Osteoblast (primary cell): ENCODE measurements at regions not wholly inside any gene's neighbourhood (a gene's known extent, or its start where the extent isn't known, plus 50 kb on each side); places are given as distances from the start of the nearest gene placed in this dataset.

Source experiments
- DNase-seq: peaks from one replicate; pipeline ENCODE4 v3.0.0; 2011; ENCODE audit warnings: low spot score, mixed read lengths; ENCODE audit not compliant: insufficient read length; ENCODE audit errors: missing footprints
- H2AFZ ChIP-seq: 2 replicates; pipeline ENCODE4 v1.6.0; 2011; ENCODE audit warnings: mild to moderate bottlenecking, low read length
- H3K27ac ChIP-seq: 2 replicates; pipeline ENCODE4 v1.5.1; 2011; ENCODE audit warnings: mild to moderate bottlenecking, low read depth, low read length, moderate library complexity
- H3K27me3 ChIP-seq: 2 replicates; pipeline ENCODE4 v1.6.0; 2012; ENCODE audit warnings: mild to moderate bottlenecking, control low read depth, inconsistent platforms, low read length, moderate library complexity; ENCODE audit not compliant: insufficient read depth
- H3K36me3 ChIP-seq: 2 replicates; pipeline ENCODE4 v1.5.1; 2011; ENCODE audit warnings: mild to moderate bottlenecking, low read length, control low read depth, moderate library complexity; ENCODE audit not compliant: insufficient read depth
- H3K4me1 ChIP-seq: 2 replicates; pipeline ENCODE4 v1.5.1; 2011; ENCODE audit warnings: mild to moderate bottlenecking, low read length, control low read depth, moderate library complexity; ENCODE audit not compliant: insufficient read depth
- H3K4me2 ChIP-seq: 2 replicates; pipeline ENCODE4 v1.6.0; 2011; ENCODE audit warnings: mild to moderate bottlenecking, low read length; ENCODE audit not compliant: insufficient read depth
- H3K4me3 ChIP-seq: fragments of 200-600 bp; sonication (generic); 3 replicates; pipeline ENCODE4 v1.5.1; 2012; ENCODE audit warnings: mild to moderate bottlenecking, low read length, inconsistent platforms; ENCODE audit not compliant: insufficient read depth
- H3K79me2 ChIP-seq: 2 replicates; pipeline ENCODE4 v1.6.0; 2012; ENCODE audit warnings: mild to moderate bottlenecking, low read length, control low read depth, inconsistent platforms; ENCODE audit not compliant: insufficient read depth
- H3K9me3 ChIP-seq: 2 replicates; pipeline ENCODE4 v1.5.1; 2011; ENCODE audit warnings: low read depth, low read length, control low read depth
- H4K20me1 ChIP-seq: 2 replicates; pipeline ENCODE4 v1.6.0; 2012; ENCODE audit warnings: mild to moderate bottlenecking, low read length, control low read depth; ENCODE audit not compliant: insufficient read depth
- CTCF ChIP-seq: IDR thresholded peaks from 2 replicates; pipeline ENCODE4 v1.5.1; 2011; ENCODE audit warnings: mild to moderate bottlenecking, low read depth, low read length, moderate library complexity; ENCODE audit errors: extremely low read depth

GRCh38 chr2:163877316-163877715, 141.5 kb upstream of the FIGN start:
- peak overlapping the region; percentile 46 for H3K4me3 ChIP-seq

GRCh38 chr2:163863073-163863472, 127.3 kb upstream of the FIGN start:
- Histone ChIP-seq H4K20me1 (no peaks in the 10 kb centered on the region), H3K4me2 (no peak overlapping the region), H3K36me3 (no peaks in the 10 kb centered on the region), H3K27ac (no peak overlapping the region), H3K4me3 (no peak overlapping the region), H3K9me3 (no peaks in the 10 kb centered on the region), H3K27me3 (no peaks in the 10 kb centered on the region), H3K4me1 (no peaks in the 10 kb centered on the region), H2AFZ (no peak overlapping the region), H3K79me2 (no peaks in the 10 kb centered on the region)
- no peak for TF ChIP-seq CTCF
- DNase-seq, result no peak

More at GRCh38 chr2:163877316-163877715, 141.5 kb upstream of the FIGN start:
- Histone ChIP-seq H3K79me2 (no peaks in the 10 kb centered on the region), H2AFZ (peak overlapping the region; percentile 16), H3K4me2 (peak overlapping the region; percentile 74), H3K36me3 (no peaks in the 10 kb centered on the region), H4K20me1 (no peaks in the 10 kb centered on the region), H3K9me3 (no peaks in the 10 kb centered on the region), H3K27me3 (no peaks in the 10 kb centered on the region), H3K4me1 (peaks cover 4% of the 10 kb centered on the region), H3K27ac (peak overlapping the region; percentile 30)
- no peak for TF ChIP-seq CTCF
- DNase-seq, result peak; percentile 48

- Histone ChIP-seq H3K9me3 (no peaks in the 10 kb centered on the region), H4K20me1 (no peaks in the 10 kb centered on the region), H3K27me3 (no peaks in the 10 kb centered on the region), H3K36me3 (no peaks in the 10 kb centered on the region), H3K4me3 (no peak overlapping the region), H3K27ac (no peak overlapping the region), H3K4me2 (no peak overlapping the region), H3K4me1 (no peaks in the 10 kb centered on the region), H2AFZ (peak overlapping the region; percentile 8), H3K79me2 (no peaks in the 10 kb centered on the region)
- TF ChIP-seq CTCF, result no peak
- DNase-seq, result no peak
Observed at GRCh38 chr2:163859951-163860350, 124.1 kb upstream of the FIGN start.

GRCh38 chr2:163856941-163857340, 121.1 kb upstream of the FIGN start:
- H3K4me3 ChIP-seq, result no peak overlapping the region
- no peak overlapping the region for H3K27ac ChIP-seq
- H3K36me3 ChIP-seq, result no peaks in the 10 kb centered on the region
- peak overlapping the region; percentile 16 for H2AFZ ChIP-seq
- H3K9me3 ChIP-seq, result no peaks in the 10 kb centered on the region
- no peaks in the 10 kb centered on the region for H4K20me1 ChIP-seq
- TF ChIP-seq CTCF, result no peak
- H3K4me2 ChIP-seq, result no peak overlapping the region
- H3K79me2 ChIP-seq, result no peaks in the 10 kb centered on the region
- H3K4me1 ChIP-seq, result no peaks in the 10 kb centered on the region
- no peaks in the 10 kb centered on the region for H3K27me3 ChIP-seq
- no peak for DNase-seq
